ENCODE measurements at regions not wholly inside any gene's neighbourhood (a gene's known extent, or its start where the extent isn't known, plus 50 kb on each side); places are given as distances from the start of the nearest gene placed in this dataset.

DNA sequence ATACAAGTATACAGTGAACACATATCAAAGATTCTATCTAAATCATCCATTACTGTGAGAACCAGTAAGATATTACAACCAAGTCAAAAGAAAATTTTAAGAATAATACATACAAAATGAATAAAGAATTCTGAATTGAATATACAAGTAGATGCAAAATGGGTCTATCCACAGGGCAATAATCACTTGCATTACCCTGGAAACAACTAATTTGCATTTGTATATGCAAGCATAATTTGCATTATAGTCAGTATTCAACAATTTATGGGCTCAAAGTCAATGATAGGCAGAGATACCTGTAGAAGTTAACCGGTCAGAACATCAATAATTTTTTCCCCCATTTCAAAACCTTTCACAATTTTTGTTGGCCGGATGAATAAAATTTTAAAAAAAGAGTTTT, 512.2 kb upstream of the ALCAM start:
- DNase-seq (ENCODE audit: low spot score) = no peak

- DNase-seq (ENCODE audit: low spot score) = no peak
Measured at GRCh38 chr3:104855702-104856101, 511.0 kb upstream of the ALCAM start.

- no peak for DNase-seq (ENCODE audit: low spot score)
Measured at GRCh38 chr3:104856741-104857140, 510.0 kb upstream of the ALCAM start.

GRCh38 chr3:104868291-104868690, 498.4 kb upstream of the ALCAM start:
- DNase-seq (ENCODE audit: low spot score) = no peak

GRCh38 chr3:104870276-104870675, 496.4 kb upstream of the ALCAM start:
- no peak for DNase-seq (ENCODE audit: low spot score)

DNA sequence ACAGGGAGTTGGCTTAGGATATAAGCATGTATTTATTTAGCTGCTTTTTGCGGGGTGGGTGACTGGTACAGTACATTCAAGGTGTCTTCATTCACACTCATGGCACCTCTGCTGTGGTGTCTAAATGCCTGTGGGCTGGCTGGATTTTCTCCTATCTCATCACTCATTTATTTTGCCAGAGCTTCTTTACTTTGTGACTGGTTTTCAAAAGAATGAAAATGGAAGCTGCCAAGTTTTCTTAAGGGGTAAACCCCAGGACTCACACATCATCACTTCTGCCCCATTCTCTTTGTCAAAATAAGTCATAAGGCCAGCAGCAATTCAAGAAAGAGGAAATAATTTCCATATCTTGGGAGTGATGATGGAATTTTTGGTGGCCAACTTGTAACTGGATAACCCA, 493.4 kb upstream of the ALCAM start:
- no peak for DNase-seq (ENCODE audit: low spot score)

DNA sequence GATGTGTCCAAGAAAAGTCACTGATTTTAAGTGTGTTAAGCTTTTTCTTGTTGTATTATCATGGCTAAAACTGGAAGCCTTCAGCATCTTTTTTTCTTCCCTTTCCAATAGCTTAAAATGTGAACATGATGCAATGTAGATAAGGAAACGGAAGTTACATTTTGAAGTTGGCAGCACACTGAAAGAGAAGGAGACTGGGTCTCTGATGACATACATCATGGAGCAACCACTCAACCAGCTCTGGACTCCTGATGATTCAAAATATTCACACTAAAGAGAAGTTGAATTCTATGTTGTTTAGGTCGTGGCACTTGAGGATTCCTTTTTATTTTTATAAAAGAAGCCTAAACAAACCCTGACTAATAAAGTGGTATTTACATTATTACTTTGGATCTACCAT, 488.3 kb upstream of the ALCAM start:
- DNase-seq (ENCODE audit: low spot score) = peak; percentile 12

DNA sequence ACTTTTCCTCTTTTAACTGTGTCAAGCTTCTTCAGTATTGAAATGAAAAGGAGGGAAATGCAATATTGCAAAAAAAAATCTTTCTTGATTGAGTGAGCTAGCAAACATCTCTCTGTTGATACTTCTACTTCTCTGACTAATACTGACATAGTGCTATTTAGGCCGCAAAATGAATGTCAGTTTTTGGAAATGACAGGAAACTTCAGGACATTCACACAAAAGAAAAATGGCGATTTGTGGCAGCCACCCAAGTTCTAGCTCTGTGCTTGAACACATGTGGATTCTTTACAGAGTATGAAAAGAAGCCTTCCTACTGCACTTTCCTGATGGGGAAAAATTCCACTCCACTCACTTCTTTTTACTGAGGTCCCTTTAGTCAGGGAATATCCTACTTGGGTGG, 486.8 kb upstream of the ALCAM start:
- DNase-seq (ENCODE audit: low spot score) = peak; percentile 13

- DNase-seq (ENCODE audit: low spot score) = peak; percentile 22
Measured at GRCh38 chr3:104885214-104885814, 481.4 kb upstream of the ALCAM start.

GRCh38 chr3:104886220-104886995, 480.3 kb upstream of the ALCAM start:
- DNase-seq (ENCODE audit: low spot score) = no peak

- DNase-seq (ENCODE audit: low spot score) = no peak
Measured at GRCh38 chr3:104887069-104887468, 479.6 kb upstream of the ALCAM start.

GRCh38 chr3:104887619-104888018, 479.1 kb upstream of the ALCAM start:
- DNase-seq (ENCODE audit: low spot score) = no peak

DNA sequence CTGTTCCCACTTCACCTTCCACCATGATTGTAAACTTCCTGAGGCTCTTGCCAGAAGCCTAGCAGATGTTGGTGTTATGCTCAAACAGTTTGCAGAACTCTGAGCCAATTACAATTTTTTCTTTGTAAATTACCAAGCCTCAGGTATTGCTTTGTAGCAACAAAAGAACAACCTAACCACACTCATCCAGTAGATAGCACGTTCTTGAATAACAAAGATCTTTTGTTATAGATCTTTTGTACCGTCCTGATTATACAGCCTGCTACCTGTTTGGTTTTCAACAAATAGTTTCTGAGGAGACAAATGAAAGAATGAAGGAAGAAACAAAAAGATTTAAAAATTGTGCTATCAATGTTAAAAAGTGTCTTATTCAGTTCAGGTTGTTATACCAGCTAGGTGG, 474.7 kb upstream of the ALCAM start:
- DNase-seq (ENCODE audit: low spot score) = no peak

- no peak for DNase-seq (ENCODE audit: low spot score)
Measured at GRCh38 chr3:104896624-104897023, 470.1 kb upstream of the ALCAM start.

DNA sequence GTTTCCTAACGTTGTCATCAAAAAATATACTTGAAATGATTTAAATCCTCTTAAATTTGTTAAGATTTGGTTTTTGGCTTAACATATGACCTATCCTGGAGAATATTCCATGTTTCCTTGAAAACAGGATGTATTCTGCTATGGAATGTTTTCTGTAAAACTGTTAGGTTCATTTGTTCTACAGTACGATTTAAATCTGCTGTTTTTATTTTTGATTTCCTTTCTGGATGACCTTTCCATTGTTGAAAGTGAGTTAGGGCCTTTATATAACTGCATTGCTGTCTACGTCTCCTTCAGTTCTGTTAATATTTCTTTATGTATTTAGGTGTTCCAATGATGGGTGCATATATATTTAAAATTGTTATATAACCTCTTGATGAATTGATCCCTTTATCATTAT, 465.3 kb upstream of the ALCAM start:
- no peak for DNase-seq (ENCODE audit: low spot score)

DNA sequence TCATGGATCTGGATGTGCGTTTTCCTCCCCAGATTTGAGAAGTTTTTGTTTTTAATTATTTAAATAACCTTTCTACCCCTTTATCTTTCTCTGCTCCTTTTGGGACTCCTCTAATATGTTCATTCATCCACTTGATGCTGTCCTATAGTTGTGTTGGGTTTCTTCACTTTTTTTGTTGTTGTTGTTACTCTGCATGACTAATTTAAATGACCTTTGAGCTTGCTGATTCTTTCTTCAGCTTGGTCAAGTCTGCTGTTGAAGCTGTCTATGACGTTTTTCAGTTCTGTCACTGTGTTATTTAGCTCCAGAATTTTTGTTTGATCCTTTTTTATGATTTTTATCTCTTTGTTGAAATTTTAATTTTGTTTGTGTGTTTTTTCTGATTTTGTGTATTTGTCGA, 463.6 kb upstream of the ALCAM start:
- DNase-seq (ENCODE audit: low spot score) = no peak

DNA sequence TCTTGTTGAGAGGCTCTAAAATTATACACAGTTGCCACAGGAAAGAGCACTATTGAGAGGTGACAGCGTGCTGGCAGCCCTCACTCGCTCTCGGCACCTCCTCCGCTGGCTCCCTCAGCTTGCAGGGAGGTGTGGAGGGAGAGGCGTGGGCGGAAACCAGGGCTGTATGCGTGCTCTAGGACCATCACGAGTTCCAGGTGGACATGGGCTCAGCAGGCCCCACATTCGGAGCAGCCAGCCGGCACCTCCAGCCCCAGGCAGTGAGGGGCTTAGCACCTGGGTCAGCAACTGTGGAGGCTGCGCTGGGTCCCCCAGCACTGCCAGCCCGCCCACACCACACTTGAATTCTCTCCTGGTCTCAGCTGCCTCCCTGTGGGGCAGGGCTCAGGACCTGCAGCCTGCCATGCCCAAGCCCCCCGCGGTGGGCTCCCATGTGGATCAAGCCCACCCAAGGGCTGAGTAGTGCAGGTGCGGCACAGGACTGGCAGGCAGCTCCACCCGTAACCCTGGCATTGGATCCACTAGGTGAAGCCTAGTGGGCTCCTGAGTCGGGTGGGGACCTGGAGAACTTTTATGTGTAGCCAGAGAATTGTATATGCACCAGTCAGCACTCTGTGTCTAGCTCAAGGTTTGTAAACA, 460.6 kb upstream of the ALCAM start:
- DNase-seq (ENCODE audit: low spot score) = no peak

DNA sequence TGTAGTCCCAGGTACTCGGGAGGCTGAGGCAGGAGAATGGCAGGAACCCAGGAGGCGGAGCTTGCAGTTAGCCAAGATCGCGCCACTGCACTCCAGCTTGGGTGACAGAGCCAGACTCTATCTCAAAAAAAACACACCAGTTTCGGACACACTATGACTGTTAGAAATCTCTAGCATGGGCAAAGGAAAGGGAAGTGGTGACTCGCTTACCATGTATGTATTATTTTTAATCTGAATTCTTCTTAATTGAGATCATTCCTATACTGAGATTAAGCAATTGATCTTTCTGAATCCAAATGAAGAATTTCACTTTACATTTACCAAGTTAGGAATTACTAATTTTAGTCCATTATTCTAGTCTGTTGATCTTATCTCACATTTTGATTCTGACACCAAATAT, 459.2 kb upstream of the ALCAM start:
- peak; percentile 50 for DNase-seq (ENCODE audit: low spot score)

DNA sequence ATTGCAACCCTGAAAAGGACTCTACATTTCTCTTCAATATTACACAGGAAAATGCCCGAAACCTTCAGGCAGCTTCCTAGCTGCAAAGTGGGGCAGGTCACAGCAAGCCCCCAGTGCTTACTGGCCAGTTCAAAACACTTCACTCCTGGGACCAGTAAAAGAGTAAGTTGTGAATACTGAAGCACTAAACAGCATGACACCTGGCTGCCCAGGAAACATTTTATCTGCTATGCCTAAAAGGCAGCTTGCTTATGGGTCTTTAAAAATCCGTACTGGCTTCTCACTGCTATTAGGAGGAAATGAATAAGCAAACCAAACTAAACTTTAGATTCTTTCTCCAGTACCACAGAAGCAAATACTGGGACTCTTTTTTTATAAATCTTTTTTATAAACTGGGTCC, 457.9 kb upstream of the ALCAM start:
- DNase-seq (ENCODE audit: low spot score) = no peak

DNA sequence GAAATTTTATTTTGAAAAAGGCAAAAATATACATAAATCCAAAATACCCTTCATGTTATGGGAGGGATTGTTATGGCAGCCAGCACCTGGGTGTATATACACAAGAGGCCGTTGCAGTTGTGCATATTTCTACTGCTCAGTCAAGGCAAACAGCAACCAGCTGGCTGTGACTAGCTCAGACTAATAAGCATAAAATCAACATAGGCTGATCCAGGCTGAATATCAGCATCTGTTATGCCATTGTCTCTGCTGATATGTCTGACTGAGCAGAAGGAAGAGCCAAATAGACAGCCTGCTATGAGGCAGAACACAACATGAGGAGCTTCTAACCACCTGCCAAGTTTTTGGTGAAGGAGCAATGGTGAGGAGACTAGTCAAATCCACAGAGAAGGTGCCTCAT, 457.5 kb upstream of the ALCAM start:
- peak; percentile 46 for DNase-seq (ENCODE audit: low spot score)

- no peak for DNase-seq (ENCODE audit: low spot score)
Measured at GRCh38 chr3:104909721-104910120, 457.0 kb upstream of the ALCAM start.

GRCh38 chr3:104911376-104911775, 455.3 kb upstream of the ALCAM start:
- DNase-seq (ENCODE audit: low spot score) = no peak

GRCh38 chr3:104916971-104917370, 449.7 kb upstream of the ALCAM start:
- DNase-seq (ENCODE audit: low spot score) = no peak

- DNase-seq (ENCODE audit: low spot score) = no peak
Measured at GRCh38 chr3:104920512-104920911, 446.2 kb upstream of the ALCAM start.

All from AG08396 (cell line).